ENCODE measurements at regions not wholly inside any gene's neighbourhood (a gene's known extent, or its start where the extent isn't known, plus 50 kb on each side); places are given as distances from the start of the nearest gene placed in this dataset.

DNA sequence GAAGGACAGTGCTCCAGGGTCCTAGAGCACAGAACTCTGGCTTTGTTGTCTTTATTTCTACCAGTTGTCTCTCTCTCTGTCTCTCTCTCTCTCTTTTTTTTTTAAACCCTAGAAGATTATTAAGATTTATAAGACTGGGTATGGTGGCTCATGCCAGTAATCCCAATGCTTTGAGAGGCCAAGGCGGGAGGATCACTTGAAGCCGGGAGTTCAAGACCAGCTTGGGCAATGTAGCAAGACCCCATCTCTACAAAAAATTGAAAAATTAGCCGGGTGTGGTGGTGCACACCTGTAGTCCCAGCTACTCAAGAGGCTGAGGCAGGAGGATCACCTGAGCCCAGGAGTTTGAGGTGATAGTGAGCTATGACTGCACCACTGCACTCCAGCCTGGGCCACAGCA is 65.0 kb upstream of the ABL1 start:
- TF ChIP-seq, protein P1, sequence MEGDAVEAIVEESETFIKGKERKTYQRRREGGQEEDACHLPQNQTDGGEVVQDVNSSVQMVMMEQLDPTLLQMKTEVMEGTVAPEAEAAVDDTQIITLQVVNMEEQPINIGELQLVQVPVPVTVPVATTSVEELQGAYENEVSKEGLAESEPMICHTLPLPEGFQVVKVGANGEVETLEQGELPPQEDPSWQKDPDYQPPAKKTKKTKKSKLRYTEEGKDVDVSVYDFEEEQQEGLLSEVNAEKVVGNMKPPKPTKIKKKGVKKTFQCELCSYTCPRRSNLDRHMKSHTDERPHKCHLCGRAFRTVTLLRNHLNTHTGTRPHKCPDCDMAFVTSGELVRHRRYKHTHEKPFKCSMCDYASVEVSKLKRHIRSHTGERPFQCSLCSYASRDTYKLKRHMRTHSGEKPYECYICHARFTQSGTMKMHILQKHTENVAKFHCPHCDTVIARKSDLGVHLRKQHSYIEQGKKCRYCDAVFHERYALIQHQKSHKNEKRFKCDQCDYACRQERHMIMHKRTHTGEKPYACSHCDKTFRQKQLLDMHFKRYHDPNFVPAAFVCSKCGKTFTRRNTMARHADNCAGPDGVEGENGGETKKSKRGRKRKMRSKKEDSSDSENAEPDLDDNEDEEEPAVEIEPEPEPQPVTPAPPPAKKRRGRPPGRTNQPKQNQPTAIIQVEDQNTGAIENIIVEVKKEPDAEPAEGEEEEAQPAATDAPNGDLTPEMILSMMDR (IDR thresholded peaks at IDR 0.05; ENCODE audit: insufficient read depth, low read length, poor library complexity, severe bottlenecking) = no peak
- TF ChIP-seq EZH2phosphoT487 (conservative IDR thresholded peaks at IDR 0.05; ENCODE audit: low read length) = no peak

Data from SU-DHL-6 (cell line).